Naive thymus-derived CD4-positive, alpha-beta T cell (primary cell): ENCODE measurements at regions not wholly inside any gene's neighbourhood (a gene's known extent, or its start where the extent isn't known, plus 50 kb on each side); places are given as distances from the start of the nearest gene placed in this dataset.

Experiments
- ATAC-seq: fragments of 150-1000 bp; cut with Tn5 transposase; 2 replicates; pipeline ENCODE4 v1.10.0; 2021; ENCODE audit warnings: mild to moderate bottlenecking, moderate library complexity
- CTCF ChIA-PET: fragments of 350-600 bp; sonication (Branson Sonifier 250); formaldehyde crosslinking; loops from one replicate; lab custom pipeline; 2021; ENCODE audit warnings: antibody characterized with exemption; lab: Charles Lee
- POLR2A ChIA-PET: fragments of 350-600 bp; sonication (Branson Sonifier 250); formaldehyde crosslinking; loops from one replicate; lab custom pipeline; 2021; ENCODE audit warnings: antibody characterized with exemption, inconsistent platforms; lab: Charles Lee
- DNase-seq, 9 donors: peaks; one replicate each; pipeline versions ENCODE4 v3.0.0 to v3.0.0-alpha.2; 2020 to 2022; ENCODE audit warnings: mixed read lengths in 1 of 9
- H3K27ac ChIP-seq: one replicate; pipeline ENCODE4 v1.7.0; 2013; ENCODE audit warnings: mild to moderate bottlenecking, low read depth, low read length, moderate library complexity
- H3K27me3 ChIP-seq, 2 donors: one replicate each; pipeline ENCODE4 v1.7.0; 2013; ENCODE audit warnings: low read length in 2 of 2, mild to moderate bottlenecking in 2 of 2, moderate library complexity in 2 of 2; ENCODE audit not compliant: control insufficient read depth in 2 of 2, insufficient read depth in 2 of 2
- H3K36me3 ChIP-seq, 3 experiments: 1 replicate in 2 of 3; 2 replicates in 1 of 3; pipeline ENCODE4 v1.7.0; 2013; ENCODE audit warnings: low read length in 3 of 3, mild to moderate bottlenecking in 3 of 3, moderate library complexity in 1 of 3; ENCODE audit not compliant: insufficient read depth in 3 of 3, control insufficient read depth in 2 of 3
- H3K4me1 ChIP-seq, 2 donors: one replicate each; pipeline ENCODE4 v1.7.0; 2013; ENCODE audit warnings: low read length in 2 of 2, mild to moderate bottlenecking in 2 of 2, moderate library complexity in 1 of 2; ENCODE audit not compliant: control insufficient read depth in 2 of 2, insufficient read depth in 2 of 2
- H3K4me3 ChIP-seq: 2 replicates; pipeline ENCODE4 v1.7.0; 2013; ENCODE audit warnings: mild to moderate bottlenecking, low read length
- H3K9me3 ChIP-seq, 3 experiments: 1 replicate in 2 of 3; 2 replicates in 1 of 3; pipeline ENCODE4 v1.7.0; 2013; ENCODE audit warnings: low read length in 3 of 3; ENCODE audit not compliant: control insufficient read depth in 2 of 3
- H3K27ac Mint-ChIP-seq, 9 donors: one replicate each; pipeline ENCODE4 v1.8.0; 2020 to 2022; ENCODE audit warnings: mixed read lengths in 9 of 9, mild to moderate bottlenecking in 8 of 9, moderate library complexity in 5 of 9, inconsistent platforms in 2 of 9
- H3K27me3 Mint-ChIP-seq, 5 donors: one replicate each; pipeline ENCODE4 v1.8.0; 2021 to 2022; ENCODE audit warnings: mixed read lengths in 5 of 5, mild to moderate bottlenecking in 1 of 5
- H3K36me3 Mint-ChIP-seq, 5 donors: one replicate each; pipeline ENCODE4 v1.8.0; 2020 to 2022; ENCODE audit warnings: mixed read lengths in 5 of 5, mild to moderate bottlenecking in 3 of 5, inconsistent platforms in 1 of 5
- H3K4me1 Mint-ChIP-seq, 7 donors: one replicate each; pipeline ENCODE4 v1.8.0; 2020 to 2022; ENCODE audit warnings: mixed read lengths in 7 of 7, mild to moderate bottlenecking in 3 of 7, inconsistent platforms in 1 of 7
- H3K4me3 Mint-ChIP-seq, 10 donors: one replicate each; pipeline ENCODE4 v1.8.0; 2020 to 2022; ENCODE audit warnings: mild to moderate bottlenecking in 10 of 10, mixed read lengths in 10 of 10, moderate library complexity in 6 of 10, inconsistent platforms in 2 of 10
- H3K9me3 Mint-ChIP-seq, 11 donors: one replicate each; pipeline ENCODE4 v1.8.0; 2020 to 2022; ENCODE audit warnings: mixed read lengths in 11 of 11, mild to moderate bottlenecking in 4 of 11, inconsistent platforms in 1 of 11, moderate library complexity in 1 of 11
- intact Hi-C, 2 donors: fragments of 100-400 bp; cut with micrococcal nuclease; formaldehyde crosslinking; loops; one replicate each; pipeline ENCODE4 v1.15.1; 2023

GRCh38 chr7:54963155-54963554 is 55.7 kb upstream of the EGFR start:
- no peaks in the 10 kb centered on the region for H3K9me3 ChIP-seq
- H3K9me3 Mint-ChIP-seq = peaks cover 0 to 10% (median 6%) of the 10 kb centered on the region in 11 donors
- H3K27me3 ChIP-seq = no peaks in the 10 kb centered on the region
- H3K4me3 Mint-ChIP-seq = no peak overlapping the region
- H3K27me3 Mint-ChIP-seq = peaks cover 1 to 14% (median 7%) of the 10 kb centered on the region in 5 donors
- H3K4me1 ChIP-seq = no peaks in the 10 kb centered on the region
- POLR2A ChIA-PET = no interaction called here
- CTCF ChIA-PET = no interaction called here
- no peak overlapping the region for H3K27ac Mint-ChIP-seq
- H3K4me1 Mint-ChIP-seq = no peaks in the 10 kb centered on the region
- ATAC-seq = no peak
- no peak for DNase-seq
- intact Hi-C loops = no loop called here
- no peaks in the 10 kb centered on the region for H3K36me3 ChIP-seq
- H3K27ac ChIP-seq = no peak overlapping the region
- no peak overlapping the region for H3K4me3 ChIP-seq
- H3K36me3 Mint-ChIP-seq = no peaks in the 10 kb centered on the region

- Histone ChIP-seq H3K4me3 (no peak overlapping the region), H3K4me1 (no peaks in the 10 kb centered on the region), H3K36me3 (no peaks in the 10 kb centered on the region), H3K27me3 (no peaks in the 10 kb centered on the region), H3K27ac (no peak overlapping the region), H3K9me3 (no peaks in the 10 kb centered on the region)
- Mint-ChIP-seq H3K4me3 (no peak overlapping the region), H3K27me3 (peaks cover under 1 to 14% (median 9%) of the 10 kb centered on the region in 5 donors), H3K9me3 (peaks cover 0 to 9% (median 6%) of the 10 kb centered on the region in 11 donors), H3K36me3 (no peaks in the 10 kb centered on the region), H3K4me1 (no peaks in the 10 kb centered on the region), H3K27ac (no peak overlapping the region)
- DNase-seq = no peak
- no peak for ATAC-seq
- POLR2A ChIA-PET = no interaction called here
- CTCF ChIA-PET = no interaction called here
- intact Hi-C loops = no loop called here
These were observed 54.7 kb upstream of the EGFR start for GRCh38 chr7:54964136-54964535.

- H3K9me3 Mint-ChIP-seq = peaks cover 0 to 16% (median 5%) of the 10 kb centered on the region in 11 donors
- H3K4me1 ChIP-seq = no peaks in the 10 kb centered on the region
- no peak overlapping the region for H3K4me3 Mint-ChIP-seq
- intact Hi-C loops = no loop called here
- H3K9me3 ChIP-seq = no peaks in the 10 kb centered on the region
- ATAC-seq = no peak
- no peaks in the 10 kb centered on the region for H3K27me3 ChIP-seq
- no peaks in the 10 kb centered on the region for H3K4me1 Mint-ChIP-seq
- ChIA-PET CTCF (no interaction called here), POLR2A (no interaction called here)
- no peak overlapping the region for H3K4me3 ChIP-seq
- no peaks in the 10 kb centered on the region for H3K36me3 Mint-ChIP-seq
- no peak overlapping the region for H3K27ac ChIP-seq
- DNase-seq = no peak
- H3K36me3 ChIP-seq = no peaks in the 10 kb centered on the region
- peaks cover 0 to 26% (median 20%) of the 10 kb centered on the region in 5 donors for H3K27me3 Mint-ChIP-seq
- H3K27ac Mint-ChIP-seq = no peak overlapping the region
These were observed 51.4 kb upstream of the EGFR start for GRCh38 chr7:54967377-54967776.

GRCh38 chr7:54968018-54968417 is 50.8 kb upstream of the EGFR start:
- no peak for ATAC-seq
- H3K36me3 ChIP-seq = no peaks in the 10 kb centered on the region
- H3K27me3 Mint-ChIP-seq = peaks cover 0 to 33% (median 20%) of the 10 kb centered on the region in 5 donors
- no peaks in the 10 kb centered on the region for H3K9me3 ChIP-seq
- no peaks in the 10 kb centered on the region for H3K4me1 Mint-ChIP-seq
- intact Hi-C loops = no loop called here
- ChIA-PET CTCF (no interaction called here), POLR2A (no interaction called here)
- H3K27ac ChIP-seq = no peak overlapping the region
- no peaks in the 10 kb centered on the region for H3K27me3 ChIP-seq
- DNase-seq = no peak
- no peak overlapping the region for H3K4me3 Mint-ChIP-seq
- no peaks in the 10 kb centered on the region for H3K4me1 ChIP-seq
- H3K36me3 Mint-ChIP-seq = no peaks in the 10 kb centered on the region
- peaks cover 0 to 23% (median 7%) of the 10 kb centered on the region in 11 donors for H3K9me3 Mint-ChIP-seq
- no peak overlapping the region for H3K4me3 ChIP-seq
- H3K27ac Mint-ChIP-seq = no peak overlapping the region
